AG04449 (cell line): ENCODE measurements at regions not wholly inside any gene's neighbourhood (a gene's known extent, or its start where the extent isn't known, plus 50 kb on each side); places are given as distances from the start of the nearest gene placed in this dataset.

Experiments
- CTCF ChIA-PET: fragments of 350-600 bp; formaldehyde crosslinking; extraction: SDS; loops from one replicate; lab custom pipeline; 2021; ENCODE audit warnings: antibody characterized with exemption; lab: Yijun Ruan, JAX
- POLR2A ChIA-PET: fragments of 400-600, 350-600 bp; formaldehyde crosslinking; extraction: SDS; loops from one replicate; lab custom pipeline; 2020; ENCODE audit warnings: antibody characterized with exemption, inconsistent platforms; lab: Yijun Ruan, JAX
- DNase-seq: peaks from one replicate; pipeline ENCODE4 v3.0.0-alpha.2; 2010; ENCODE audit warnings: low read depth, low spot score
- H3K4me3 ChIP-seq: 2 replicates; pipeline ENCODE4 v1.5.1; 2011; ENCODE audit warnings: low read depth, mild to moderate bottlenecking, control low read depth, low read length
- CTCF ChIP-seq: IDR thresholded peaks from one replicate; pipeline ENCODE4 v1.5.1; 2011; ENCODE audit warnings: mild to moderate bottlenecking, moderate library complexity, low read length, control low read depth, inconsistent platforms; ENCODE audit not compliant: insufficient read depth; ENCODE audit errors: missing control alignments

GRCh38 chr5:97907646-97908400, 724.8 kb upstream of the RIOK2 start:
- H3K4me3 ChIP-seq: no peak overlapping the region
- POLR2A ChIA-PET: no interaction called here
- DNase-seq: no peak
- CTCF ChIA-PET: no interaction called here
- TF ChIP-seq CTCF: no peak

- no peak for TF ChIP-seq CTCF
- ChIA-PET POLR2A (no interaction called here), CTCF (no interaction called here)
- no peak overlapping the region for H3K4me3 ChIP-seq
- DNase-seq: no peak
Observed at GRCh38 chr5:97909541-97909940, 726.5 kb upstream of the RIOK2 start.

- no peak for DNase-seq
- ChIA-PET CTCF (no interaction called here), POLR2A (no interaction called here)
- TF ChIP-seq CTCF: no peak
- H3K4me3 ChIP-seq: no peak overlapping the region
Observed at GRCh38 chr5:97914483-97914882, 731.4 kb upstream of the RIOK2 start.

GRCh38 chr5:97915106-97915505, 732.1 kb upstream of the RIOK2 start:
- H3K4me3 ChIP-seq: no peak overlapping the region
- no peak for DNase-seq
- no peak for TF ChIP-seq CTCF
- ChIA-PET CTCF (no interaction called here), POLR2A (no interaction called here)

- no peak overlapping the region for H3K4me3 ChIP-seq
- ChIA-PET POLR2A (no interaction called here), CTCF (no interaction called here)
- no peak for TF ChIP-seq CTCF
- no peak for DNase-seq
Observed at GRCh38 chr5:97918057-97918456, 735.0 kb upstream of the RIOK2 start.

- DNase-seq: no peak
- ChIA-PET POLR2A (no interaction called here), CTCF (no interaction called here)
- no peak for TF ChIP-seq CTCF
- no peak overlapping the region for H3K4me3 ChIP-seq
Observed at GRCh38 chr5:97918620-97919019, 735.6 kb upstream of the RIOK2 start.
